ENCODE measurements at regions not wholly inside any gene's neighbourhood (a gene's known extent, or its start where the extent isn't known, plus 50 kb on each side); places are given as distances from the start of the nearest gene placed in this dataset.
"Not testable (repeated sequence)": the region's sequence is repeated elsewhere in the genome, so short reads cannot be mapped to it uniquely, and the experiment has no call there.

- 11 to 14% methylated on average over 10 of the region's 10 CpGs for whole genome bisulfite sequencing, 2 experiments (ENCODE audit: low coverage in 1 of 2, low lambda C conversion rate in 2 of 2, missing lambda C conversion rate in 2 of 2)
- no peaks in the 10 kb centered on the region for H4K20me1 ChIP-seq (ENCODE audit: insufficient read depth)
- in situ Hi-C loops (cut with MboI): no loop called here
- H3K79me2 ChIP-seq (ENCODE audit: insufficient read depth): no peaks in the 10 kb centered on the region
- H2AFZ ChIP-seq: no peak overlapping the region
- no peaks in the 10 kb centered on the region for H3K9me2 ChIP-seq (ENCODE audit: insufficient read depth)
- no peak for DNase-seq
- H3K27ac ChIP-seq: no peak overlapping the region
- H3F3A ChIP-seq (ENCODE audit: insufficient read depth): no peaks in the 10 kb centered on the region
- no peaks in the 10 kb centered on the region for H3K27me3 ChIP-seq (replicated peaks; ENCODE audit: insufficient read depth)
- H3K4me1 ChIP-seq (ENCODE audit: insufficient read depth): no peaks in the 10 kb centered on the region
- no peak overlapping the region for H3K9ac ChIP-seq
- H3K9me3 ChIP-seq (ENCODE audit: low read depth): no peaks in the 10 kb centered on the region
- TF ChIP-seq EZH2 (IDR thresholded peaks at IDR 0.05; ENCODE audit: insufficient read depth, poor library complexity, severe bottlenecking): no peak
- TF ChIP-seq EZH2phosphoT487 (IDR thresholded peaks at IDR 0.05; ENCODE audit: insufficient read depth, low read depth): no peak
- H3K4me3 ChIP-seq: no peak overlapping the region
- H3K4me2 ChIP-seq (ENCODE audit: unreplicated experiment): no peak overlapping the region
- H3K36me3 ChIP-seq (ENCODE audit: low read depth): no peaks in the 10 kb centered on the region
Observed at GRCh38 chr11:116044941-116045340, 540.7 kb upstream of the CADM1 start.

- no peak for TF ChIP-seq EZH2phosphoT487 (IDR thresholded peaks at IDR 0.05; ENCODE audit: insufficient read depth, low read depth)
- TF ChIP-seq EZH2 (IDR thresholded peaks at IDR 0.05; ENCODE audit: insufficient read depth, poor library complexity, severe bottlenecking): no peak
- Histone ChIP-seq H3K9ac (no peak overlapping the region), H3K79me2 (ENCODE audit: insufficient read depth) (no peaks in the 10 kb centered on the region), H3F3A (ENCODE audit: insufficient read depth) (no peaks in the 10 kb centered on the region), H3K9me2 (ENCODE audit: insufficient read depth) (no peaks in the 10 kb centered on the region), H3K9me3 (ENCODE audit: low read depth) (no peaks in the 10 kb centered on the region), H4K20me1 (ENCODE audit: insufficient read depth) (no peaks in the 10 kb centered on the region), H2AFZ (no peak overlapping the region), H3K4me3 (no peak overlapping the region), H3K36me3 (ENCODE audit: low read depth) (no peaks in the 10 kb centered on the region), H3K4me1 (ENCODE audit: insufficient read depth) (no peaks in the 10 kb centered on the region), H3K4me2 (ENCODE audit: unreplicated experiment) (no peak overlapping the region), H3K27me3 (replicated peaks; ENCODE audit: insufficient read depth) (no peaks in the 10 kb centered on the region), H3K27ac (no peak overlapping the region)
- no peak for DNase-seq
- 7 to 10% methylated on average over 4 of the region's 4 CpGs for WGBS, 2 experiments (ENCODE audit: low coverage in 1 of 2, low lambda C conversion rate in 2 of 2, missing lambda C conversion rate in 2 of 2)
- in situ Hi-C loops (cut with MboI): no loop called here
Observed at GRCh38 chr11:116044520-116044919, 540.3 kb upstream of the CADM1 start.

- H3K9me2 ChIP-seq (ENCODE audit: insufficient read depth): no peaks in the 10 kb centered on the region
- H3K9me3 ChIP-seq (ENCODE audit: low read depth): no peaks in the 10 kb centered on the region
- in situ Hi-C loops (cut with MboI): no loop called here
- WGBS, 2 experiments (ENCODE audit: low coverage in 1 of 2, low lambda C conversion rate in 2 of 2, missing lambda C conversion rate in 2 of 2): 0 to 7% methylated on average over 2 of the region's 2 CpGs
- H3K4me2 ChIP-seq (ENCODE audit: unreplicated experiment): no peak overlapping the region
- H3K27ac ChIP-seq: no peak overlapping the region
- no peaks in the 10 kb centered on the region for H3K4me1 ChIP-seq (ENCODE audit: insufficient read depth)
- no peak overlapping the region for H2AFZ ChIP-seq
- H3K27me3 ChIP-seq (replicated peaks; ENCODE audit: insufficient read depth): no peaks in the 10 kb centered on the region
- H3K9ac ChIP-seq: no peak overlapping the region
- H3F3A ChIP-seq (ENCODE audit: insufficient read depth): no peaks in the 10 kb centered on the region
- no peak for DNase-seq
- no peaks in the 10 kb centered on the region for H3K79me2 ChIP-seq (ENCODE audit: insufficient read depth)
- TF ChIP-seq EZH2phosphoT487 (IDR thresholded peaks at IDR 0.05; ENCODE audit: insufficient read depth, low read depth) (no peak), EZH2 (IDR thresholded peaks at IDR 0.05; ENCODE audit: insufficient read depth, poor library complexity, severe bottlenecking) (no peak)
- no peak overlapping the region for H3K4me3 ChIP-seq
- no peaks in the 10 kb centered on the region for H3K36me3 ChIP-seq (ENCODE audit: low read depth)
- no peaks in the 10 kb centered on the region for H4K20me1 ChIP-seq (ENCODE audit: insufficient read depth)
Observed at GRCh38 chr11:116043857-116044256, 539.6 kb upstream of the CADM1 start.

- H3K9me2 ChIP-seq (ENCODE audit: insufficient read depth); H3K27ac ChIP-seq; H2AFZ ChIP-seq; in situ Hi-C loops (cut with MboI); H3K79me2 ChIP-seq (ENCODE audit: insufficient read depth); H3K4me3 ChIP-seq; H3K4me1 ChIP-seq (ENCODE audit: insufficient read depth); H3F3A ChIP-seq (ENCODE audit: insufficient read depth); H3K9me3 ChIP-seq (ENCODE audit: low read depth); H3K27me3 ChIP-seq (replicated peaks; ENCODE audit: insufficient read depth); H4K20me1 ChIP-seq (ENCODE audit: insufficient read depth); H3K36me3 ChIP-seq (ENCODE audit: low read depth); H3K4me2 ChIP-seq (ENCODE audit: unreplicated experiment); H3K9ac ChIP-seq; DNase-seq: not testable (repeated sequence)
- WGBS, 2 experiments (ENCODE audit: low coverage in 1 of 2, low lambda C conversion rate in 2 of 2, missing lambda C conversion rate in 2 of 2): 34% methylated on average over 6 of the region's 6 CpGs
Observed at GRCh38 chr11:116043059-116043458, 538.8 kb upstream of the CADM1 start.

GRCh38 chr11:116042146-116042545 is 537.9 kb upstream of the CADM1 start:
- Histone ChIP-seq H3F3A (ENCODE audit: insufficient read depth) (no peaks in the 10 kb centered on the region), H4K20me1 (ENCODE audit: insufficient read depth) (no peaks in the 10 kb centered on the region), H3K4me2 (ENCODE audit: unreplicated experiment) (no peak overlapping the region), H3K4me3 (no peak overlapping the region), H3K4me1 (ENCODE audit: insufficient read depth) (no peaks in the 10 kb centered on the region), H3K9me2 (ENCODE audit: insufficient read depth) (no peaks in the 10 kb centered on the region), H3K79me2 (ENCODE audit: insufficient read depth) (no peaks in the 10 kb centered on the region), H2AFZ (no peak overlapping the region), H3K9ac (no peak overlapping the region), H3K36me3 (ENCODE audit: low read depth) (no peaks in the 10 kb centered on the region), H3K9me3 (ENCODE audit: low read depth) (no peaks in the 10 kb centered on the region), H3K27me3 (replicated peaks; ENCODE audit: insufficient read depth) (no peaks in the 10 kb centered on the region), H3K27ac (no peak overlapping the region)
- in situ Hi-C loops (cut with MboI): no loop called here
- no peak for TF ChIP-seq EZH2phosphoT487 (IDR thresholded peaks at IDR 0.05; ENCODE audit: insufficient read depth, low read depth)
- 21 to 24% methylated on average over 4 of the region's 4 CpGs for WGBS, 2 experiments (ENCODE audit: low coverage in 1 of 2, low lambda C conversion rate in 2 of 2, missing lambda C conversion rate in 2 of 2)
- DNase-seq: no peak

Data from GM23248 (cell line).